Lung (tissue), 11 donors: ENCODE measurements at regions not wholly inside any gene's neighbourhood (a gene's known extent, or its start where the extent isn't known, plus 50 kb on each side); places are given as distances from the start of the nearest gene placed in this dataset.

Source experiments
- ATAC-seq: fragments of 200-7000 bp; cut with Tn5 transposase; one replicate; pipeline ENCODE4 v1.9.1; 2020; ENCODE audit warnings: moderate number of reproducible peaks; ENCODE audit not compliant: insufficient read depth, low FRiP score
- DNase-seq, 3 donors: peaks; one replicate each; pipeline ENCODE4 v3.0.0-alpha.2; 2013 to 2017
- H3K27ac ChIP-seq, 2 donors: one replicate each; pipeline ENCODE4 v1.5.1; 2013; ENCODE audit warnings: mild to moderate bottlenecking in 2 of 2, moderate library complexity in 2 of 2, control low read depth in 1 of 2, inconsistent platforms in 1 of 2, low read depth in 1 of 2, low read length in 1 of 2
- H3K27me3 ChIP-seq, 3 donors: one replicate each; pipeline ENCODE4 v1.5.1; 2013; ENCODE audit warnings: low read length in 2 of 3; ENCODE audit not compliant: control insufficient read depth in 3 of 3, insufficient read depth in 3 of 3
- H3K36me3 ChIP-seq, 4 donors: one replicate each; pipeline ENCODE4 v1.5.1; 2013; ENCODE audit warnings: low read length in 4 of 4, mild to moderate bottlenecking in 1 of 4, moderate library complexity in 1 of 4; ENCODE audit not compliant: control insufficient read depth in 4 of 4, insufficient read depth in 4 of 4
- H3K4me1 ChIP-seq, 5 donors: one replicate each; pipeline ENCODE4 v1.5.1; 2013; ENCODE audit warnings: low read length in 5 of 5, mild to moderate bottlenecking in 2 of 5, moderate library complexity in 1 of 5; ENCODE audit not compliant: control insufficient read depth in 5 of 5, insufficient read depth in 5 of 5
- H3K4me3 ChIP-seq: one replicate; pipeline ENCODE4 v1.5.1; 2013; ENCODE audit warnings: mild to moderate bottlenecking, control low read depth, moderate library complexity
- H3K9ac ChIP-seq, 2 donors: one replicate each; pipeline ENCODE4 v1.5.1; 2013; ENCODE audit warnings: low read length in 2 of 2, control low read depth in 1 of 2; ENCODE audit not compliant: insufficient read depth in 1 of 2
- H3K9me3 ChIP-seq, 4 donors: one replicate each; pipeline ENCODE4 v1.5.1; 2013; ENCODE audit warnings: low read length in 3 of 4, mild to moderate bottlenecking in 1 of 4, moderate library complexity in 1 of 4; ENCODE audit not compliant: control insufficient read depth in 4 of 4, insufficient read depth in 3 of 4
- WGBS, 2 donors: extraction: QIAGEN DNeasy Blood & Tissue Kit; methylation state at CpG; one replicate each; pipeline ENCODE4 v1.1.7; 2013; 5-methylcytosine and 5-hydroxymethylcytosine counted together
- TF ChIP-seq, protein P1 (sequence below): IDR thresholded peaks from 2 replicates; pipeline ENCODE4 v1.5.1; 2012; ENCODE audit warnings: mild to moderate bottlenecking; ENCODE audit errors: control extremely low read depth, extremely low read depth
- donor health status: control.
- donor health status: control.
- donor health status: Bipolar disorder and iron deficiency.
- donor health status: healthy.
- donor health status: DM: yes; HTN: yes; CAD: no.

DNA sequence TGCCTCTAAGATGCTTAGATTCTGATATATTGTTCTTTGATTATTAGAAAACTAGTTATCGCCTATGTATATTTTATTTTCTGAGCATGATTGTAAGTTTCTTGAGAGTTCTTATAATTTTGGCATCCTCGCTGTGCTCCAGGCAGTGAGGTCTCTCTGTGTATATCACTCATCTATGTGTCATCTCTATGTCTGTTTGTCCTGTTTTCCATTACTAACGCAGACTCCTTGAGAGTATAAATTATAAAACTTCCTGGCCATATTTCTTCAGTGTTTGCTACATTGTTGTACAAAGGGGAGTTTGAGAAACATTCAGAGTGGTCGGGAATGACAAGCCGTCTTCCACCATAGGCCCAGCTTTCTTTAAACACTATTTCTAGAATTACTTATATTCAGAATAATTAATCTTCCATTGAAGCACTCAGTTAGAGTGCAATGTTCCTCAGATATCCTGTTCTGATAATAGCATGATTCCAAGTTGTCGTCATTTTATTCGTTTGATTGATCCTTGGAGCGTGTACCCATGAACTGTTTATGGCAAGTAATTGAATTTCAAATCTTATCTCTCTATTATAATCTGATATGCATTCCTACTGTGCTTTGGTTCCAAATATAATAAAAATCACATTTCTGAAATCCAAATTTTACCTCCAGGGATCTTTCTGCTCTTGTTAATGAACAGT lies 206.6 kb downstream of the BAMBI start:
- H3K9ac ChIP-seq = no peak overlapping the region
- H3K27ac ChIP-seq = no peak overlapping the region
- no peaks in the 10 kb centered on the region for H3K36me3 ChIP-seq
- DNase-seq = no peak
- no peak overlapping the region for H3K4me3 ChIP-seq
- 70 to 89% methylated on average over 8 of the region's 8 CpGs for WGBS, 2 donors
- H3K27me3 ChIP-seq = no peaks in the 10 kb centered on the region
- peaks cover 1 to 46% (median 15%) of the 10 kb centered on the region in 5 donors for H3K4me1 ChIP-seq
- peaks cover 0 to 5% (median 0%) of the 10 kb centered on the region in 4 donors for H3K9me3 ChIP-seq
- ATAC-seq = no peak
- TF ChIP-seq, protein P1, sequence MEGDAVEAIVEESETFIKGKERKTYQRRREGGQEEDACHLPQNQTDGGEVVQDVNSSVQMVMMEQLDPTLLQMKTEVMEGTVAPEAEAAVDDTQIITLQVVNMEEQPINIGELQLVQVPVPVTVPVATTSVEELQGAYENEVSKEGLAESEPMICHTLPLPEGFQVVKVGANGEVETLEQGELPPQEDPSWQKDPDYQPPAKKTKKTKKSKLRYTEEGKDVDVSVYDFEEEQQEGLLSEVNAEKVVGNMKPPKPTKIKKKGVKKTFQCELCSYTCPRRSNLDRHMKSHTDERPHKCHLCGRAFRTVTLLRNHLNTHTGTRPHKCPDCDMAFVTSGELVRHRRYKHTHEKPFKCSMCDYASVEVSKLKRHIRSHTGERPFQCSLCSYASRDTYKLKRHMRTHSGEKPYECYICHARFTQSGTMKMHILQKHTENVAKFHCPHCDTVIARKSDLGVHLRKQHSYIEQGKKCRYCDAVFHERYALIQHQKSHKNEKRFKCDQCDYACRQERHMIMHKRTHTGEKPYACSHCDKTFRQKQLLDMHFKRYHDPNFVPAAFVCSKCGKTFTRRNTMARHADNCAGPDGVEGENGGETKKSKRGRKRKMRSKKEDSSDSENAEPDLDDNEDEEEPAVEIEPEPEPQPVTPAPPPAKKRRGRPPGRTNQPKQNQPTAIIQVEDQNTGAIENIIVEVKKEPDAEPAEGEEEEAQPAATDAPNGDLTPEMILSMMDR = no peak

GRCh38 chr10:28890121-28890950 lies 213.0 kb downstream of the BAMBI start:
- H3K36me3 ChIP-seq = no peaks in the 10 kb centered on the region
- H3K27ac ChIP-seq = no peak overlapping the region
- no peak overlapping the region for H3K4me3 ChIP-seq
- no peak overlapping the region for H3K9ac ChIP-seq
- peaks cover 0 to 8% (median 0%) of the 10 kb centered on the region in 5 donors for H3K4me1 ChIP-seq
- no peaks in the 10 kb centered on the region for H3K27me3 ChIP-seq
- DNase-seq = no peak
- 93 to 96% methylated on average over 5 of the region's 5 CpGs for WGBS, 2 donors
- ATAC-seq = no peak
- TF ChIP-seq, protein P1 = no peak
- no peaks in the 10 kb centered on the region for H3K9me3 ChIP-seq

DNA sequence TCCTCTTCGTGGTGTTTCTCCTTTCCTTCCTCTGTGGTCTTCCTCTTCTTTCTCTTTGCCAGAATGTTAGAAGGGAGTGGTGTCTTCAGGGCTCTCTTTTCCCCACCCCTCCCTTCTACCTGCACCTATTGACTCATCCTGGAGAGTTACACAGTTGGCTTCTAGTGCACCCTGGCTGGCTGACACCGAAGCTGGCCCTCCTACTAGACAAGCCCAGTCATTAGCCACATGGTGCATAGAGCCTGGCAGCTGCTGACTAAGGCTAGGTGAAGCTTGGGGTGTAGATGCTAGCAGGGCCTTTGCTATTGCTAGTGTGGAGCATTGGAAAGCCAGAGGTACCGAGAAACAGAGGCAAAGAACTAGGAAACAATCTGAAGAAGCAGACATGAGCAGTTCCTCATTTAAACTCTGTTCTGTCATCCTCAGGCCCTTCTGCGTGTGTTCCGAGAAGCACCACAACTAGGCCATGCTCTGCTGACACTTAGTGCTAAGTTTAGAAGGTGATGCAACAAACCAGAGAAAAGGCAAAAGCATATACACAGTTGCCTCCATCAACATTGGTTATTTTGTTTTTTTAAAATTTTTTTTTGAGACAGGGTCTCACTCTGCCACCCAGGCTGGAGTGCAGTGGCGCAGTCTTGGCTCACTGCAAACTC lies 213.9 kb downstream of the BAMBI start:
- ATAC-seq (no peak), DNase-seq (no peak)
- H3K27ac ChIP-seq = no peak overlapping the region
- no peaks in the 10 kb centered on the region for H3K36me3 ChIP-seq
- WGBS, 2 donors = 78 to 82% methylated on average over 6 of the region's 6 CpGs
- H3K27me3 ChIP-seq = no peaks in the 10 kb centered on the region
- TF ChIP-seq, protein P1 = no peak
- no peak overlapping the region for H3K9ac ChIP-seq
- peaks cover 0 to 8% (median 0%) of the 10 kb centered on the region in 5 donors for H3K4me1 ChIP-seq
- H3K4me3 ChIP-seq = no peak overlapping the region
- no peaks in the 10 kb centered on the region for H3K9me3 ChIP-seq
